Heart left ventricle (tissue), 16 donors: ENCODE measurements at regions not wholly inside any gene's neighbourhood (a gene's known extent, or its start where the extent isn't known, plus 50 kb on each side); places are given as distances from the start of the nearest gene placed in this dataset.
"Not testable (repeated sequence)": the region's sequence is repeated elsewhere in the genome, so short reads cannot be mapped to it uniquely, and the experiment has no call there.

Experiments
- ATAC-seq, 4 donors: fragments of 200-7000 bp; cut with Tn5 transposase; one replicate each; pipeline ENCODE4 v1.9.1; 2020 to 2022; ENCODE audit warnings: moderate library complexity in 4 of 4, mild to moderate bottlenecking in 3 of 4, moderate number of reproducible peaks in 1 of 4
- DNase-seq, 5 donors: peaks; one replicate each; pipeline ENCODE4 v3.0.0-alpha.2; 2020
- H3K27ac ChIP-seq, 12 donors: fragments of 200-600 bp; sonication (generic) in 4 of 12; one replicate each; pipeline versions ENCODE4 v1.5.0 to v1.8.0; 2016 to 2022; ENCODE audit warnings: mild to moderate bottlenecking in 2 of 12
- H3K27me3 ChIP-seq, 9 donors: fragments of 200-600 bp; sonication (generic) in 2 of 9; one replicate each; pipeline versions ENCODE4 v1.5.1 to v1.8.0; 2016 to 2022; ENCODE audit warnings: mild to moderate bottlenecking in 3 of 9
- H3K36me3 ChIP-seq, 9 donors: fragments of 200-600 bp; sonication (generic) in 2 of 9; one replicate each; pipeline versions ENCODE4 v1.5.0 to v1.8.0; 2018 to 2022; ENCODE audit warnings: mild to moderate bottlenecking in 2 of 9
- H3K4me1 ChIP-seq, 12 donors: fragments of 200-600 bp; sonication (generic) in 4 of 12; one replicate each; pipeline versions ENCODE4 v1.5.0 to v1.8.0; 2016 to 2022; ENCODE audit warnings: mild to moderate bottlenecking in 3 of 12
- H3K4me3 ChIP-seq, 12 donors: fragments of 200-600 bp; sonication (generic) in 4 of 12; one replicate each; pipeline versions ENCODE4 v1.5.0 to v1.8.0; 2017 to 2022; ENCODE audit warnings: mild to moderate bottlenecking in 9 of 12, moderate library complexity in 4 of 12
- H3K9me3 ChIP-seq, 12 donors: fragments of 200-600 bp; sonication (generic) in 4 of 12; one replicate each; pipeline versions ENCODE4 v1.5.0 to v1.8.0; 2016 to 2022; ENCODE audit warnings: mild to moderate bottlenecking in 1 of 12
- CTCF ChIP-seq, 12 donors: fragments of 200-600 bp; sonication (generic) in 4 of 12; IDR thresholded peaks; one replicate each; pipeline versions ENCODE4 v1.5.0 to v1.8.0; 2018 to 2022; ENCODE audit warnings: antibody characterized with exemption in 12 of 12, mild to moderate bottlenecking in 5 of 12
- POLR2A ChIP-seq, 2 donors: fragments of 450-650 bp; IDR thresholded peaks; one replicate each; pipeline ENCODE4 v1.6.1; 2017; ENCODE audit warnings: antibody characterized with exemption in 2 of 2, mild to moderate bottlenecking in 2 of 2, moderate library complexity in 2 of 2
- WGBS, 4 donors: extraction: QIAGEN DNeasy Blood & Tissue Kit in 2 of 4; methylation state at CpG; one replicate each; pipeline versions ENCODE4 v1.1.5 to v1.1.7; 2013 to 2018; 5-methylcytosine and 5-hydroxymethylcytosine counted together
- intact Hi-C, 10 donors: fragments of 100-400 bp; cut with DNase I; formaldehyde crosslinking; loops; one replicate each; pipeline versions ENCODE4 v1.11.1 to v1.14.2; 2022
- donor health status: ischemic (EF 13 %, LVEDD 7.1; RV severe dilation, severe dysfunction).
- donor health status: healthy with polysubstance abuse.
- donor health status: DM: no; HTN: yes; CAD: no.
- donor health status: DM: no; HTN: no; CAD: no.
- donor health status: ischemic (EF 25% LVEDD 6.9; RV normal size, moderate dysfunction).
- donor health status: ischemic (EF 25% LVEDD 5.7; RV mildly dilated, moderate dysfunction).
- donor health status: healthy.
- donor health status: DM: yes; HTN: yes; CAD: no.
- donor health status: ischemic (EF 35%, LVEDD 5.7; RV mildly dilated, moderate dysfunction).
- donor health status: nonischemic (EF 11% LVEDD 7.7; RV severe dilation, severe dysfunction).
- donor health status: DM: yes; HTN: yes; CAD: no.
- donor health status: PGD.
- donor health status: ischemic (EF 29% LVEDD 5.4; RV normal size, mild dysfunction).
- donor health status: nonischemic (EF 23%, LVEDD 6.1; RV moderate dilation, normal function).

DNA sequence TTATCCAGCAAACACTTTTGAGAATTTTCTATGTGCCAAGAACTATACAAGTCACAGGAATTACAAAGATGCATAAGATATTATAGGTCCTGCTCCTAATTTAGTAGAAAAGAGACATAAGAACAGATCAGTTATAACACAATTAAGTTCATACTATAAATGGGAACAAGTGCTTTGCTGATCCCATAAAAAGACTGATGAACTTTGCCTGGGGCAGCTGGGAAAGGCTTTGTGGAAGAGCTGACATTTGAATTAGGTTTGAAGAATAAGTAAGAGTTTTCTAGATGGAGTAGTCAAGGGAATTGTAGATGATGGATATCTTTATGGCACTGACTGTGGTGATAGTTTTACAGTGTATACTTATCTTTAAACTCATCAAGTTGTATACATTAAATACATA, 76.5 kb downstream of the VCAM1 start:
- Histone ChIP-seq H3K4me1 (peaks cover 0 to 25% (median 0%) of the 10 kb centered on the region in 12 donors), H3K27me3 (no peaks in the 10 kb centered on the region), H3K4me3 (no peak overlapping the region), H3K36me3 (no peaks in the 10 kb centered on the region), H3K9me3 (peaks cover 0 to 6% (median 0%) of the 10 kb centered on the region in 12 donors), H3K27ac (no peak overlapping the region)
- DNase-seq (no peak), ATAC-seq (no peak)
- TF ChIP-seq POLR2A (IDR thresholded peaks at IDR 0.05) (no peak), CTCF (IDR thresholded peaks at IDR 0.05) (no peak)
- intact Hi-C loops, result no loop called here

- WGBS, 4 donors, result 82 to 88% (median 84%) methylated on average over 2 of the region's 2 CpGs
- peaks cover 0 to 12% (median 0%) of the 10 kb centered on the region in 12 donors for H3K9me3 ChIP-seq
- H3K27me3 ChIP-seq, result no peaks in the 10 kb centered on the region
- ATAC-seq, result no peak
- H3K4me3 ChIP-seq, result no peak overlapping the region
- TF ChIP-seq POLR2A (IDR thresholded peaks at IDR 0.05) (no peak), CTCF (IDR thresholded peaks at IDR 0.05) (no peak)
- intact Hi-C loops, result no loop called here
- no peaks in the 10 kb centered on the region for H3K36me3 ChIP-seq
- no peak for DNase-seq
- peaks cover 0 to 10% (median 0%) of the 10 kb centered on the region in 12 donors for H3K4me1 ChIP-seq
- H3K27ac ChIP-seq, result no peak overlapping the region
Observed at GRCh38 chr1:100799548-100799947, 80.0 kb downstream of the VCAM1 start.

DNA sequence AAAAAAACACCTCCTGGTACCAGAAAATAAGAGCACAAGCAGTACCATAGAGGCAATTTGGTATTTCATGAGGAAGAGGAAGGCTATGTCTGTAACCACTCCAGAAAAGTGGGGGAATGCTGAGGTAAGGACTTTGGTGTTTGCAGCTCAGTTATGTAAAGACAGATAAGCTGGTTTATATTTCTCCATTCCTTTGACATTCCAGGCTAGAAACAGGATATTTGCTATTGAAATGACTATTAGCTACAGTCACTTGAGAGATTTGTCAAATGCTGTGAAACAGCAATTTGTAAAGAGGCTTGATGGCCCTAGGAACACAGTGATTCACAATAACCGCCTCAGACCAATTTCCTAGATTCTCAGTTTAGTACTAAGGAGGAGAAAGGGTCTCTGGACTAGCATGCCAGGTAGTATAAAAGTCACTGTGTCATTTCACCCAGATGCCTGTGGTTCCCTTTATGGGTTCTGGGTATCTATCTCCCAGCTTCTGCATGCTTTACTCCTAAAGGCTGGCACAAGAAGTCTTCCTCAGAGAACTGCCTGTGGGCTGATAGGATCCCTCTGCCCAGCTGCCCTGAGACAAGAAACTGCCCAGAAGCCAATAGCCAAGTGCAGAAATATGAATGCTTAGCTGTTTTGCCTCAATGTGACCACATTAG, 80.5 kb downstream of the VCAM1 start:
- ATAC-seq (no peak), DNase-seq (no peak)
- Histone ChIP-seq H3K4me1 (peaks cover 0 to 10% (median 0%) of the 10 kb centered on the region in 12 donors), H3K4me3 (no peak overlapping the region), H3K36me3 (no peaks in the 10 kb centered on the region), H3K27me3 (no peaks in the 10 kb centered on the region), H3K9me3 (peaks cover 0 to 12% (median 0%) of the 10 kb centered on the region in 12 donors), H3K27ac (no peak overlapping the region)
- TF ChIP-seq POLR2A (IDR thresholded peaks at IDR 0.05) (no peak), CTCF (IDR thresholded peaks at IDR 0.05) (no peak)
- 84 to 95% (median 88%) methylated on average over 1 of the region's 1 CpG for WGBS, 4 donors
- intact Hi-C loops, result no loop called here

GRCh38 chr1:100801256-100801655, 81.7 kb downstream of the VCAM1 start:
- H3K27ac ChIP-seq, H3K4me1 ChIP-seq, H3K36me3 ChIP-seq, H3K27me3 ChIP-seq, intact Hi-C loops, ATAC-seq, H3K4me3 ChIP-seq, DNase-seq: not testable (repeated sequence)
- peaks cover 0 to 12% (median 0%) of the 10 kb centered on the region in 12 donors for H3K9me3 ChIP-seq
- WGBS, 4 donors, result 94 to 98% (median 97%) methylated on average over 4 of the region's 4 CpGs

- ATAC-seq, intact Hi-C loops, H3K4me1 ChIP-seq, H3K27ac ChIP-seq, H3K4me3 ChIP-seq, H3K27me3 ChIP-seq, DNase-seq, H3K36me3 ChIP-seq: not testable (repeated sequence)
- peaks cover 0 to 12% (median 0%) of the 10 kb centered on the region in 12 donors for H3K9me3 ChIP-seq
- 87 to 92% (median 90%) methylated on average over 4 of the region's 4 CpGs for WGBS, 4 donors
Observed at GRCh38 chr1:100803280-100803679, 83.7 kb downstream of the VCAM1 start.
